ENCODE measurements at regions not wholly inside any gene's neighbourhood (a gene's known extent, or its start where the extent isn't known, plus 50 kb on each side); places are given as distances from the start of the nearest gene placed in this dataset.

GRCh38 chr9:79446523-79447307 is 125.0 kb upstream of the TLE4 start:
- no peak for DNase-seq (ENCODE audit: low read depth)
- TF ChIP-seq CTCF (conservative IDR thresholded peaks at IDR 0.05; ENCODE audit: low read depth, low read length), result no peak
- no peak overlapping the region for H3K4me3 ChIP-seq (ENCODE audit: low read depth, low read length)

DNA sequence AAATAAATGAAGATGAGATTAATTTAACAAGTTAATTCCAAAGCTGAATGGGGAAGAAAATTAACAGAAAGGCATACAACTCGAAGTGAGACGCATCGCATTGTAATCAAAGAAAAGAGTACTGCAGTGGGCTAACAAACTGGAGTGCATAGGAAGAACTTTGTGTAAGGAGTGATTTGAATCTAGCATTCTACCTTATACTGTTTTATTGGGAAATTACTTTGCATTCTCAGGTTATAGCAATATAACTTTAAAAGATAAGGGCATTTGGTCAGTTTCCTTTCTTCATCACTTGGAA is 124.5 kb upstream of the TLE4 start:
- H3K4me3 ChIP-seq (ENCODE audit: low read depth, low read length), result no peak overlapping the region
- DNase-seq (ENCODE audit: low read depth), result no peak
- TF ChIP-seq CTCF (conservative IDR thresholded peaks at IDR 0.05; ENCODE audit: low read depth, low read length), result no peak

DNA sequence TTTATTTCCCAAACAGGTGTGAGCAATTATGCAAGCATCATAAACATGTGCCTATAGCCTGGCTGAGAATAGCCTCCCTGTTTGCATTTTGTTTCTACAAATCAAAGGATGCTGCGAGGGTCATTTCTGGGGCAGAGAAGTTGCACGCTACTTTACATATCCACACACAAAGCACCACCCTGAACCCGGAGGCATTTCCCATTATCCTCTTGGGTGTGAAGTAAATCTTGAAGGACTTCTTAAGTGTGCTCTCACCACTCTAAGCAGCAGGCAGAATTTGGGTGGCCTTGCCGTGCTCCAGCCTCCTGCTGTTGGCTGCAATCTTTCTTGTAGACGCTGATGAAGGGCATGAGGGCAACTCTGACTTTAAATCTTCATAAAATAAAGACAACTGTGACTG is 124.0 kb upstream of the TLE4 start:
- H3K4me3 ChIP-seq (ENCODE audit: low read depth, low read length), result no peak overlapping the region
- no peak for TF ChIP-seq CTCF (conservative IDR thresholded peaks at IDR 0.05; ENCODE audit: low read depth, low read length)
- no peak for DNase-seq (ENCODE audit: low read depth)

DNA sequence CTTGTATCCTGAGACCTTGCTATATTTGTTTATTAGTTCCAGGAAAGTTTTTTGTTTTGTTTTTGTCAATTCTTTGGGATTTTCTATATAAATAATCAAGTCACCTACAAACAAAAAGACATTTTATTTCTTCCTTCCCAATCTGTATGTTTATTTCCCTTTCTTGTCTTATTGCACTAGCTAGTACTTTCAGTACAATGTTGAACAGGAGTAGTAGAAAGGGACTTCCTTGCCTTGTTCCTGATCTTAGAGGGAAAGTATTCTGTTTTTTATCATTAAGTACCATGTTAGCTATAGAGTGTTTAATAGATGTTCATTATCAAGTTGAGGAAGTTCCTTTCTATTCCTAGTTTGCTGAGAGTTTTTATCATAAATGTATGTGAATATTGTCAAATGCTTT is 119.5 kb upstream of the TLE4 start:
- DNase-seq (ENCODE audit: low read depth), result no peak
- no peak overlapping the region for H3K4me3 ChIP-seq (ENCODE audit: low read depth, low read length)
- no peak for TF ChIP-seq CTCF (conservative IDR thresholded peaks at IDR 0.05; ENCODE audit: low read depth, low read length)

DNA sequence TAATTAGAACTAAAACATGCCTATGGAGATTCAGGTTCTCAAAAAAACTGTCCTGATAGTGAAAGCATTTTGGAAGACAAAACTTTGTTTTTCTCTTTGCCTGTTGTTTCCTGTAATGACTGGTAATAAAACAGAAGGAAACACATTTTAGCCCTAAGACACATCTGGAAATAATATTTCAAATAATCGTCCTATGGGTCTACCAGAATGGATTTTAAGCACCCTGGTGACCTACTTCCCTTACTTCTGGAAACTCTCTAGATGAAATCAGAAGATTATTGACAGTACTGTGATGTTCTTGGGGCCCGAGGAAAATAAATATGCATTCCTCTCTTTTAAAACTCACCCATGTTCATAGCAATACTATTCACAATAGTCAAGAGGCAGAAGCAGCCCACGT is 110.1 kb upstream of the TLE4 start:
- TF ChIP-seq CTCF (conservative IDR thresholded peaks at IDR 0.05; ENCODE audit: low read depth, low read length), result no peak
- H3K4me3 ChIP-seq (ENCODE audit: low read depth, low read length), result no peak overlapping the region
- no peak for DNase-seq (ENCODE audit: low read depth)

DNA sequence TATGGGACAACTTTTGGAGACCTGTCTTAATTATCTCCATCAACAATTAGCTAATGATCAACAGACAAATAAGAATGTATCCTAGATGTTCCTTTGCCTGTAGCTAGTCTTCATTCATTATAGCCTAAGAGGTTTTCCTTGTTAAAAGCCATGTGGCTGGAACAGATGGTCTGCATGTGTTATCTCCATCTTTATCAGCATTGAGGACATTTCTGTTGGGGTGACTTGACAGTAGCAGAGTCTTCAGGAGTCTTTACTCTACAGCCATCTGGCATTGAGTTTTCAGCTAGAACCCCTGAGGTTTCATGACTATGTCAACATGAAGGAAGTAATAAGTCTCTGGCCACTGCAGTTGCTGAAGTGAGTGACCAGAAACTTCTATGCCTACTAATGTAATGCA is 106.6 kb upstream of the TLE4 start:
- H3K4me3 ChIP-seq (ENCODE audit: low read depth, low read length), result no peak overlapping the region
- TF ChIP-seq CTCF (conservative IDR thresholded peaks at IDR 0.05; ENCODE audit: low read depth, low read length), result no peak
- no peak for DNase-seq (ENCODE audit: low read depth)

GRCh38 chr9:79469164-79469563 is 102.6 kb upstream of the TLE4 start:
- TF ChIP-seq CTCF (conservative IDR thresholded peaks at IDR 0.05; ENCODE audit: low read depth, low read length), result no peak
- H3K4me3 ChIP-seq (ENCODE audit: low read depth, low read length), result no peak overlapping the region
- no peak for DNase-seq (ENCODE audit: low read depth)
